T-helper 1 cell treated with Interleukin-12 subunit alpha and Interleukin-12 subunit beta and Interleukin-4 antibody, amounts not matched to agents 30 ng/mL and 1 ng/mL, for 36 hours (primary cell): ENCODE measurements at regions not wholly inside any gene's neighbourhood (a gene's known extent, or its start where the extent isn't known, plus 50 kb on each side); places are given as distances from the start of the nearest gene placed in this dataset.

ENCODE experiments used
- intact Hi-C: fragments of 100-400 bp; cut with micrococcal nuclease; formaldehyde crosslinking; loops from one replicate; pipeline ENCODE4 v1.15.1; 2024

DNA sequence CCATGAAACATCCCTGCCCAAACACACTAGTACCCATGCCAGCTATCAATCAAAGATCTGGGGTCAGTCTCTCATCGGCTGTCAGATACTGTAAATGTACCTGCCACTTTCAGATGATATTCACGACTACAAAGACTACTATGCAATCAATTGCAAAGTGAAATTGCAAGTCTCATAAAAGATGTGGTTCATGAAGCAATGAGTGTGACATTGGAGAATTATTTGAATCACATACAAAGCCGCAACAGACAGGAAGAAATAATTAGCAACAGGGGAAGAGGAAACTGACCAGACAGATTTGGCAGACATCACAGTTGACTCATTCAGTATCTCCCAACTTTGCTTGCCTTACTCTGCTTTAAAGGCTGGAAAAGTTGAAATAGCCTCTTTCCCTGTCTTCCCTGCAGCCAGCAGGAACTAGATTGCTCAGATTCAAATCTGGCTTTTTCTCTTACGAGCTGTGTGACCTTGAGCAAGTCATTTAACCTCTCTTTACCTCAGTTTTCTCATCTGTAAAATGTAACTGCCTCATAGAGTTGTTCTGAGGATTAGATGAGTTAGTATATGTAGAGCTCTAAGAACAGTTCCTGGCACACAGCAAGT is 95.7 kb upstream of the C3orf80 start:
- intact Hi-C loops, result no loop called here

DNA sequence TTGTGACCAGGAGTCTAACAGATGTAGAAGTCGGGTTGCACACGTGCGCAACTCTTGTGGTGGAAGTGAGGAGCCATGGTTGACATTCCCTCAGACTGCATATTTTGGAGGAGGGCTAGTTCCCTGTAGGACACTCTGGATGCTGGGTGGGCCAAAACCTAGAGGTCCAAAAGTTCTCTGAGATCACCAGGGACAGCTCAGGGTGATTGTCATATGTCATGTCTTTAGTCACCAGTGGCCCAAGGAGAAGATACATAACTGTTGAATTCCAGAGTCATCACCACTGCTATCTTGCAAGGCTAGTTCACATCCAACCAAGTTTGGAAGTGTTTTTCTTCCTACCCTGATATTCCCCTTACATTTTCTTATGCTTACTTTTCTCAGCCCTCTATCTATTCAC is 95.2 kb upstream of the C3orf80 start:
- intact Hi-C loops, result no loop called here

DNA sequence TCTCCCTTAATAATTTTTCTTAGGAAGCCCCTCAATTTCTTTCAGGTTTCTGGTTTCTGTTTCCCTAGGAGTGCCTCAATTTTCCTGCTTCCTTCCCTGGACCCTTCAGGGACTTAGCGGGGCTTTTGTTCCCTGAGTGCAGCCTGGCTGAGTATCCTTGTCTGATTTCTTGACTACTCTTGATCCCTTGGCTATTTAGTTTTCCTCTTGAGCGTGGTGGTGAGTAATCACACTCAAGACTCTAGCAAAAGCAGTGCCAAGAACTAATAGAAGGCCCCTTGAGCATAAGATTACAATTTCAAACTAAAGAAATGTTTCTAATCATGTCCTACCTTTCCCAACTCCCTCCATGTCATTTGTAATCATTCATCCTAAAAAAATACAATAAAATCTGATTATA is 94.3 kb upstream of the C3orf80 start:
- intact Hi-C loops, result no loop called here

DNA sequence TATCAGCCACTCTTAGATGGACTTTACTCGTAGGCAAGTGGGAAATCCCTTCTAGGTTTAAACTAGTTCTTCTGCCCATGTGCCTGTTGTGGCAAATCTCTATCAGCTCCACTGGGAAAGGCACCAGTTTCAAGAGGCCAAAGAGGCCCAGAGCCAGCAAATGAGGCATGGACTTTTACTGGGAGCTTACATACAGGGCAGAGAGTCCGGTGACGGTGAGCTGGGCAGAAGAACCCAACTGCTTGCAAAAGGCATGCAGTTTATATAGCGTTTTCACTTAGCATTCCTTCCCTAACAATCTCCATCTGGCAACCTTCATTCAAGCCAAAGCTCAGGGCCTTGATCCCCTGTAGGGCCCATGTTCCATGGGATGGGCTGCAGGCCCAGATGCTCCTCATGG is 93.0 kb upstream of the C3orf80 start:
- intact Hi-C loops, result no loop called here

DNA sequence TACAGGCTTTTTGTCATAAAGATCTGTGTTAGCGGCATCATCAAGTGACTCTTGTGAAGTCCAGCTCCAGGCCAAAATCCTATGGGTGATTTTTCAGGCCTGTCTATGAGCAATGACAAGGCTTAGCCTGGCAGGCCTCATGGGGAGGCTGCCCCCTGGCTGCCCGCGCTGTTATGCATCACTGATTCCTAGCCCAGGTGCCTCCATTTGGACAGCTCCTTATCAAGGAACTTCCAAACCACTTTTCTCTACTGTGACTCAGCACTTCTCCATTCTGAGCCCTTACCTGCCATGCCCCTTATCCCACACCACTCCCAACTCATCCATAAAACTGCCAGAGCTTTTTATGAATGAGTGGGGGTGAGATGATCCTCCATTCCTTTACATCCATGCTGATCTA is 91.5 kb upstream of the C3orf80 start:
- intact Hi-C loops, result no loop called here

DNA sequence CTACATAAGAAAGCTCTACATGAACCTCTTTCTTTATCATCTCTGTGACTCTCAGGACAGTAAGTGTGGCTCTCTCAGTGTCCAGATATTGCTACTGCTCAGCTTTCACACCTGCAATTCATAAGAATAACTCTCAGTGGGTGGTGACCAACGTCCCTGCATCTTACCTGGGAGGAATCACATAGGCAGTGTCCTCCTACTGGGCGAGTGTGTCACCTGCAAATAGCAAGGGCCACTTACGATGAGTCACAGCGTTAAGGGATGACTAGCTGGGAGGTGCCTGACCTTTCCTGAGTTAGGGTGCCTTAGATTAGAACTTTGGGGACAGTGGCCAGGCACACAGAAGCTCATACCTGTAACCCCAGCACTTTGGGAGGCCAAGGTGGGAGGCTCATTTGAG is 90.8 kb upstream of the C3orf80 start:
- intact Hi-C loops, result no loop called here

DNA sequence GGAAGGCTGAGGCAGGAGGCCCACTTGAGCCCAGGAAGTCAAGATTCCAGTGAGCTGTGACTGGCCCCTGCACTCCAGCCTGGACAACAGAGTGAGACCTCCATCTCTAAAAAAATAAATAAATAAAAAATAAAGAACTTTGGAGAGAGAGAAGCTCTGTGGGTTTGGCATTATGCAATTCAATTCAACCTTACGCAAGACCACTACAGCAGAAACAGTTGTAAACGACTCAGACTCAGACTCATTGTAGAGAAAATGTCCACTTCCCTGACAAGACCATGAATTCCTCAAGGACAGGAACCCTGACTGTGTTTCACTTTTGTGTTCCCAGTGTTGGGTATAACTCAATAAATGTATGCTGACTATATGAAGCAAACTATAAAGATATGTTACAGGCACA is 90.3 kb upstream of the C3orf80 start:
- intact Hi-C loops, result no loop called here

DNA sequence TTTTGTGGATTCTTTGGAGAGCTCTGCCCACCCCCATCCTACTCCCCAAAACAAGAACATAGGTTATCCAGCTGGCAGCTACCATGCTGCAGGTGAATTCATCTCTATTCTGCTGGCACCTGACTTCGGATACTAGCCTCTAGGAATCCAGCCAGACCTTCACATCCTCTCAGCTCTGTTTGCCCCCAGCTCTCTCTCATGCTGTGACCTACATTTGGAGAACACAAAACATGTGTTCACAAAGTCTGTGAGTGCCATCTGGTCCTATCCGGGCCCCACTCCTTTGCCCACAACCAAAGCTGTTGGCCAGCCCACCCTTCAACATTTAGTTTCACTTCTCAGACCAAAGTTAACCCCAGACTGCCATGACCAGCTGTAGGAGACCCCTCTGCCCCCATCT is 89.4 kb upstream of the C3orf80 start:
- intact Hi-C loops, result no loop called here

DNA sequence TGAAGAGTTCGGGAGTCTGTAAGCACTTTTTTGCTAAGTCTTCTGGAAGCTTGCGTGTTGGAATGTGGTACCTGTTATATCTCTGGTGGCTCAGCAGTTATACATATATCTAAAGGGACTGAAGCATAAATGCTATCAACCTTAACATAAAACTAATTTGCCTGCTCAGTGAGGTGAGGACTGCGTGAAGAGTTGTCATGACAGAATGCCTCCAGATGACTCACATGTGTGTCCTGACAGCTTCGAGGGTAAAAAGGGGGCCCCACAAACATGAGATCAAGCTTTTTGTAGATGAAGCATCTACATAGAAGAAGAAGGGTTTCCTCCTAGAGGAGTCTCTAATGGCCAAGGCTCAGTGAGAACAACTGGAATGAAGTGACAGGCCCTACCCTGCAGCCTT is 88.8 kb upstream of the C3orf80 start:
- intact Hi-C loops, result no loop called here

DNA sequence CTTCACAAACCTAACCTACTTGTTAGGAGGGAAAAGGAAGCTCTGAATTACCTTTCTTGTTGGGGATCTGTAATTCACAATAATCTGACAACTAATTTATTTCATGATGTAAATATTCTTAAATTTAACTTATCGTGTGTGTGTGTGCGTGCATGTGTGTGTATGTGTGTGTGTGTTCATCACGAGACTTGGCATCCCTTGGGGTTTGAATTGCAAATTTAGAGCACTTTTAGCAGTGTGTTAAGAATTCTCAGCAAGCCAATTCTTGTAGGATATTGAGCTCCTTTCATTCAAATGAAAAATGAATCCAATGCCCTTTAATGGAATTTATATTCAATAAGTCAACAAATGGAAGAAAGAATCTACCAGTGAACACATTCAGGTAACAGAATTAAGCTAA is 85.9 kb upstream of the C3orf80 start:
- intact Hi-C loops, result no loop called here

DNA sequence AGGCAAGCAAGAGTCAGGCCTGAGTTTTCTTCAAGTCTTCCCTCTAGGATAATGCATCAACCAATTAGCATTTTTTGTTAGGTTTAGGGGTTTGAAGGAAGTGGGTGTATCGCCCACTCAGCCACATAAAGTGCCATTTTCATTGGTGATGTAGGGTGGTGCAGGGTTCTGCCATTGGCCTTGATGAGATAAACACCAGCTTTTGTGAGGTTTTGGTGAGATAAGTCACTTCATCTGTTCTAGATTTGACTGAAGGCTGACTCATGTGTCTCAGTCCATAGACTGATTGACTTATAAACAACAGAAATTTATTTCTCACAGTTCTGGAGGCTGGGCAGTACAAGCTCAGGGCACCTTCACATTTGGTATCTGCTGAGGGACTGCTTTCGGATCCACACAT is 84.5 kb upstream of the C3orf80 start:
- intact Hi-C loops, result no loop called here

DNA sequence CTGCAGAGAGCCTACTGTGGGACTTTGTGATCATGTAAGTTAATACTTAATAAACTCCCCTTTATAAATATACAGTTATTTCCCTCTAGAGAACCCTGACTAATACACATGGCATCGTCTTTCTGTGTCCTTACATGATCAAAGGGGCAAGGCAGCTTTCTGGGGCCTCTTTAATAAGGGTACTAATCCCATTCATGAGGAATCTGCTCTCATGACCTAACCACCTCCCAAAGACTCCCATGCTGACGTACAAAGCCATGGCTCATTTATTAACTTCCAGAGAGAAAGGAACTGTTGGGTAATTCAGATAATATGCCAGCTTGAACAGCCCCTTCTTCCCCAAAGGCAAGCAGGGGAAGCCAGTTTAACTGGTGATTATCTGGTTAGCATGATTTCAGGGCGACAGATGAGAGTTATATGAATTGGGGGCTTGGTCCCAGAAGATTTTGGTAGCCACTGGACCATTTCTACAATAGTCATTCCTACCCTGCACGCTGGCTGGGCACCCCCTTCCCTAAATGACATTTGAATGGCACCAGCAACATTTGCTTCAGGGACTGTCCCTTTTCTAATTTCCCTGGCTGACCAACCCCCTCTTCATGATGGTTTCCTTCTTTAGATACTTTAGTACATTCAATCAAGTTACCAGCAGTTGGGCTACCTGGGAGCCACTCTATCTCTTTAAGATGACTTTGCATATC is 83.6 kb upstream of the C3orf80 start:
- intact Hi-C loops, result no loop called here

DNA sequence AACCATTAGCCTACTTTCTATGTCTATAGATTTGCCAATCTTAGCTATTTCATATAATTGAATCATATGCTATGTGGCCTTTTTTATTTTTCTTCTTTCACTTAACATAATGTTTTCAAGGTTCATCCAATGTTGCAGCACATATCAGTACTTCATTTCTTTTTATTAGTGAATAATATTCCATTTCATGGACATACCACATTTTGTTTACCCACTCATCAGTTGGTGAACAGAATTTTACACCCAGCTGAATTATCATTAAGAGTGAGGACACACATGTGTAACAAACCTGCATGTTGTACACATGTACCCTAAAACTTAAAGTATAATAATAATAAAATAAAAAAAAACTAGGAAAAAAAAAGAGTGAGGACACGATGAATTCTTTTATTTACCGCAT is 81.7 kb upstream of the C3orf80 start:
- intact Hi-C loops, result no loop called here

DNA sequence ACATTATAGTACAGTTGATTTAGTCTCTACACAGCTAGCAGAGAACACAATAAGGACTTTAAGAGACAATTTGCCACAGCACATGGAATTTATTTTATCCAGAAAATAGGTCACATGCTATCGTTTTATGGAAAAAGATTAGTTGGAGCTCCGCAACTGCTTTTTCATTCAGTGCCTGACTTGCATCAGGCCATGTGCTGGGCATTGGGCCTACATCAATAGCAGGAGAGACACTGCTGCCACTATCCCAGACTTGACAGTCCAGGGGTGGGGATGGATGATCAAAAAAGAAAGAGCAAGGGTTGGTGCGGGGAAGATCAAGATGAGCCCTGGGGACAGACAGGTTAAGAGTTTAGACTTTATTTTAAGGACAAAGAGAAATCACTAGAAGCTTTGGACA is 75.2 kb upstream of the C3orf80 start:
- intact Hi-C loops, result no loop called here

DNA sequence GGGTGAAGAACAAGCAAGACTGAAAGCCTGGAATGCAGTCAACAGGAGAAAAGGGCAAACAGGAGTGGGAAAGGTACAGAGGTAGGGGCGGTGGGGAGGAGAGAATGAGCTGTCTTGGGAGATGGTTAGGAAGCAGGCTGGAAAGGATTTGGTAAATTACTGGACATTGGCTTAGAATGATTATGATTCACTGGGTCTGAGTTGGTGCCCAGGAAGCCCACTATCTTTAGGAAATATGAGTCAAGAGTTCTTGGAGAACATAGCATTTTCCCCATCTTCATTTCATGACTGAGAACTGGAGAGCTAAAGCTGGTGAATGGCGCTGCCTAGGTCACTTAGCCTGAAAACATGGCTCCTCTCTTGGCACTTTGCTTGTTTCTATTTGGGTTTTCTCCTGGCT is 74.7 kb upstream of the C3orf80 start:
- intact Hi-C loops, result no loop called here

DNA sequence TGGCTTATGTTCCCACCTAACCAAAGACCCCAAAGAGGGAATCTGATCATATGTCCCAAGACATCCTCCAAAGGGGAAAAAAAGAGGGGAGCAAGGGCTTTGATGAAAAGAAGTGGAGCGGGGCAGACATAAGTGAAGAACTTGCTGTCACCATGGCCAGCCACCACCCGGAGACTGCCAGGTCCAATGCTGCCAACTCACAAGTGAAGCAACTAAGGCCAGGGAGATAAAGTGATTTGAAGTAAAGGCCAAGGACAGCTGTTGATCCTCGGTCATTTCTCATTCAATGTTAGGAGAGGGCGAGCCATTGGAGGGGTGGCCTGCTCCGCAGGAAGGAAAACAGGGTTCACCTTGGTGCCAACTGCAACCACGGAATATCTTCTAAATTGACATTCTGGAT is 72.6 kb upstream of the C3orf80 start:
- intact Hi-C loops, result no loop called here

DNA sequence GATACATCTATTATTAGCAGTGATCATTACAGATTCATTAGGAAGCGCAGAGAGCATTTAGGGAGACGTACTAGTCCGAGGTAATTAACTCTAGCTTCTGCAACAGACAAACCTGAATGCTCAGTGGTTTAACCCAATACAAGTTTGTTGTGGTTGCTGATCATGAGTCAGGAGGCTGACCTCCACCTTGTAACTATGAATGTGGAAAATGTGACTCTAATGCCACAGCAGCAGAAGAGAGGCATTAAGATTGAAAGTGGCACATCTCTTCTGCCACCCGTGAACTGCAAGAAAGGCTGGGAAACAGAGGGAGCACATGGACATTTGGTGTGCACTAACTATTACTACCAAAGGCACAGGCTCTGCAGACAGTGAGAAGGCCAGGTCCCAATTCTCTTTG is 71.2 kb upstream of the C3orf80 start:
- intact Hi-C loops, result no loop called here

DNA sequence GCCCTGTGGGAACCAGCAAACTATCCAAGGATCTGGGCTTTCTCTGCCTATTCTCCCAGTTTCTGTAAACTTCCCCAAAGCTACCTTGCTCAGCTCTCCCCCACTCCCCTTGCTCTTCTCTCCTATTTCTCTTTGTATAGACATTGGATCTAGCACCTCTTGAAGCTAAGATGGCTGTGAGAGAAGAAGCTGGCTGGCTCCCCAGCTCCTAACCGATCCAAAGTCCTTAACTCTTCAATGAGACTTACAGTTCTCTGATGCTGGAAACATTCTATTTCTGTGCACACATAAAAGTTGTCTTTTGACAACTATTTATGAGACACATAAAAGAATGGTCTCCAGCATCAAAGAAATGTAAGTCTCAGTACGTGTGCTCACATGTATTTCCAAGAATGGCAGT is 70.6 kb upstream of the C3orf80 start:
- intact Hi-C loops, result no loop called here

DNA sequence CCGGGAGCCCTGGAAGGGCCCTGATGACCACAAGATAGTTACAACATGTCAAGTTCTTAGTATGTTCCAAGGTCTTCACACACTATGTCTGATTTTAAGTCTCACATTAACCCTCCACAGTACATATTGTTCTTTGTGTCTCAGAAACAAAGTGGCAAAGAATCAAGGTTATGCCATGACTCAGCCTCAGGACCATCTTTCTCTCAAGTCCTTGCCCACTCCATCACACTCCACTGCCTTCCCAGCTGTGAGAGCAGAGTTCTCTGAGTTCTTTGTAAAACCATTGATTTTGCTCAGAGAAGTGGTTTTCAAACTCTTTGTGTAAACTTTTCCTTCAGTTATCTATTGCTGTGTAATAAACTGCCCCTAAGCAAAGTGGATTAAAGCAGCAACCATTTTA is 67.9 kb upstream of the C3orf80 start:
- intact Hi-C loops, result no loop called here

DNA sequence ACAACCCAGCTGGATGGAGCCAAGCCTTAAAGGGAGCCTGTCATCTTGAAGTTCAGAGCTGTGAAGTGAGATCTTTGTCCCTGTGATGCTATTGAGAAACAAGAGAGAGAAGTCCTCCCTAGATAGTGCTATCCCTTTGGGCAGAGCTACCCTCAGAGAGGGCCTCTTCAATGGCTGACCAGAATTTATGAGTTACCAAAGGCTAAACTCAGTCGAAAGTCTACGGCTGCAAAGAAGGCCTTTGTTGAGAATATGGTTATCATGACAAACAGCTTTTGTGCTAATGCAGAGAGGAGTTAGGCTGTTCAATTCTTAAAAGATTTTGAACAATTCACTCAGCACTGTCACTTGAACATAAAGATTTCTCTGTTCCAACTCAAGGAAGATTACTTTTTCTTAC is 65.9 kb upstream of the C3orf80 start:
- intact Hi-C loops, result no loop called here

DNA sequence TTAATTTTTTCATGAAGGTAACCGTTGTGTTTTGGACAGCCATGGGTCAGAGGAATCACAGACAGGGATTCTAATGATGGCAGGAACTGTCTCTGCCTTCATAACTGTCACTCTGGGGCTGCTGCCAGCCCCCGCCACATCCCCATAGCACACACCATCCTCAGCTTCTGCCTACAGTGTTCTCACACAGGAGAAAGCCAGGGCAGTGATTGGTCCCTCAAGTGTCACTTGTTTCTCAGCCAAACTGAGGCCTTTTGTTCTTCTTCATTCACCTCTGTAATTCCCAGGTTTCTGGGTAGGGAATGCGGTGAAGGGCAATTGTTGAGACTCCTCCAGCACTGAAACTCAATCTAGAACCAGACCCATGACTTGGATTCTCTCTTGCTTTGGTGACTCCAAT is 65.4 kb upstream of the C3orf80 start:
- intact Hi-C loops, result no loop called here

DNA sequence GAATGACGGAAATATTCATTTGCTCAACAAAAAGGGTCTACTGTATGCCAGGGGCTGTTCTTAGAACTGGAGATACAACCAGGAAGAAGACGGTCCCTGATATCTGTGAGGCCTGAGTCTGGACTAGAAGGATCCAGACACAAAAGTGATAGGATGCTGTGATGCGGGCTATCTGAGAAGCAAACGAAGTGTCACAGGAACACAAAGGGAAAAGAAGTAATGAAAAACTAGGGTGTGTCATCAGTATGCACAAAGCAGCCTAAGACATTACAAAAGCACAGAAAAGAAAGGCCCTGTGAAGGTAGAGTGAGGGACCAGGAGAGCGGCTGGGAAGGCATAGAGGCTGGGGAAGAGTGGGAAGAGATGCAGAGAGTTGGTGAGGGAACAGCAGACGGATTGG is 63.3 kb upstream of the C3orf80 start:
- intact Hi-C loops, result loop anchor here (2.0 kb wide), 1 partner anchor 181 kb away; no protein-coding TSS in a partner anchor

DNA sequence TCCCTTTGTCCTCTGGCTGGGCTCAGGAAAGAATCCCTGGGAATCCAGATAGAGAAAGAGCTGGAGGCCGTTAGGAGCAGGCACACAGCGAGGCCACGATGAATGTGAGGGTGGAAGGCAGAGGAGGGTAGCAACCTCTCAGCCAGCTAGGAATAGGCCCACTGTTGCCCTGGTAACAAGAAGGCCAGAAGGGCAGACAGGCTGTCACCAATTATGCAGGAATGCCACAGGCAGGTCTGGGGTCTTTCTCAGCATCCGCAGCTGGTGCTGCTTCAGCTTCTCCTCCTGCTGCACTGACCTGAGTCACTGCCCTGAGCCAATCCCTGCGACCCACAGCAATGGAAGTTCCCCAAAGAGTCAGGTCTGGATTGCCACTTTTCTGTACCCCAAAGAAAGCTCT is 62.8 kb upstream of the C3orf80 start:
- intact Hi-C loops, result loop anchor here (2.0 kb wide), 1 partner anchor 180 kb away; no protein-coding TSS in a partner anchor
